ENCODE measurements at regions not wholly inside any gene's neighbourhood (a gene's known extent, or its start where the extent isn't known, plus 50 kb on each side); places are given as distances from the start of the nearest gene placed in this dataset.
"Not testable (repeated sequence)": the region's sequence is repeated elsewhere in the genome, so short reads cannot be mapped to it uniquely, and the experiment has no call there.

GRCh38 chr11:70551351-70552166, 153.2 kb downstream of the CTTN start:
- no peak for DNase-seq

DNA sequence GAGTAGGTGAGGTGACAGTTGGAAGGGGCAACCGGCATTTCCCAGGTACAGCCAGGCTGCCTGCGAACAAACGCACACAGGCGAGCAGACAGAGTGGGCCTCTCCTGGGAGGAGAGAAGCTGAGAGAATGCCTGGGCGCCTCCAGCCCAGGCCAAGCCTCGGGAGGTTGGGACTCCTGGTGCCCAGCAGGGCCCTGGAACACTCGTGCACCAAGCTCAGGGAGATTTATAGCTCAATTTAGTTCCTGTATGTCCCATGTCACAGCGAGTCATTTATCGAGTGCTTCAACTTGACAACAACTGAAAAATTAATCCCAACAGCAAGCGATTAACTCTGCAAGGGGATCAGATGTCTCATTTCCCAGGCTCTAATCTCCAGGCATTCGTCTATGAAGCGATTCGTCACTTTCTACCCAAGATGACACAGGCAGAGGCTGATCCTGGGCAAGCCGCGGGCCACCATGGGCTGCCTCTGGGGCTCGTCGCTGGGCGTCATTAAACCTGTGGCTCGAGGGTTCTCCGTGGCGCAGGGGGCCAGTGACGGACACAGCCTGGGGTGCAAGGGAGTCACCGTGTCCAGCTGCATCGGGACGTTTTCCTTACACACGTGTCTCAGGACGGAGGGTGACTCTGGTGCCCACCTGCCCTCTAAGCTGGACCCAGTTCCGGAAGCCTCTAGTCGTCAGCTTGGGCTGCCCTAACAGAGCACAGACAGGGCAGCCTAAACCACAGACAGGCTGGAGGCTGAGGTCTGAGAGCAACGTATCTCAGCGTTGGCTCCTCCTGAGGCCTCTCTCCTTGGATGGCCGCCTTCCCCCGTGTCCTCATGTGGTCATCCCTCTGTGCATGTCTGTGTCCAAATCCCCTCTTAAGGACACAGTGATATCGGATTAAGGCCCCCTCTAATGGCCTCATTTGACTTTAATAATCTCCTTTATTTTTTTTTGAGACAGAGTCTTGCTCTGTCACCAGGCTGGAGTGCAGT, 154.1 kb downstream of the CTTN start:
- no peak for DNase-seq

DNA sequence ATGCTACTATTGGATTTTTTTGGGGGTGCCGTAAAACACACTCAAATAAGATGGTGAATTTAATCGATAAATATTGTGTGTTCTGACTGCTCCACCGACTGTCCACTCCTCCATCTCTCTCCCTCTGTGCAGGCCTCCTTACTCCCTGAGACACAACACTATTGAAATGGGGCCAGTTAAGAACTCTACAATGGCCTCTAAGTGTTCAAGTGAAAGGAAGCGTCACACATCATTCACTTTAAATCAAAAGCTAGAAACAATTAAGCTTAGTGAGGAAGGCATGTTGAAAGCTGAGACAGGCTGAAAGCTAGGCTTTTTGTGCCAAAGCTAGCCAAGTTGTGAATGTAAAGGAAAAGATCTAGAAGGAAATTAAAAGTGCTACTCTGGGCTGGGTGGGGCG, 156.7 kb downstream of the CTTN start:
- no peak for DNase-seq

DNA sequence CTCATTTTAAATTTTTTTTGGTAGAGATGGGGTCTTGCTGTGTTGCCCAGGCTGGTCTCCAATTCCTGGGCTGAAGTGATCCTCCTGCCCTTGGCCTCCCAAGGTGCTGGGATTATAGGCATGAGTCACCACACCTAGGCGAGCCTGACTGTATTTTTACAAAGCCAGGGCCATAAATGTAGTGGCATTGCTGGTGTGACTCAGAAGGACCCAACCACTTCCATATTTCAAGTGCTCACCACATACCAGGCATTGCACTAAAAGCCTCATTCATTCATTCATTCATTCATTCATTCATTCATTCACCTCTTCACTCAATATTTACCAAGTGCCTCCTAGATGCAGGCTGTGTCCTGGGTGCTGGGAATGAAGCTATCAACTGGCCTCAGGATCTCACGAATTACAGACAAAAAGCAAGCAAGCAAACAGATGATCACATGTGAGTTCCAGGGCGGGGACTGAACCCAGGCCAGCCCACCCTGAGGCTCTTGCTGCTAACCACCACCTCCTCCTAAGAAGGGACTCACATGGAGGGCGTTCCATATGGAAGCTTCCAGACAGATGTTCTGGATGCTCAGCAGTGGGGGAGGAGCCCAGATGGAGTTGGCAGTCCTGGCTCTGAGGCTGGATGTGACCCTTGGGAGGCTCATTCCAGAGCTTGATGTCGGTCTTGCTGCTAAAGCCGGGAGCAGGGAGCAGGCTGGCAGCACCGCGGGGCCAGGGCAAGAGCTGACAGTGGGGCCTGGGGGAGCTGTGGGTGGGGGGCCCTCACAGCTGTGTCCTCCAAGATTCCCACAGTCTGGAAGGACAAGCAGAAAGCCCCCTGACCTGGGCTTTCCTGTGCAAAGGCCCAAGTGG, 158.8 kb downstream of the CTTN start:
- DNase-seq = no peak

- DNase-seq = no peak
Measured at GRCh38 chr11:70557742-70558485, 159.6 kb downstream of the CTTN start.

GRCh38 chr11:70558681-70559080, 160.4 kb downstream of the CTTN start:
- DNase-seq = no peak

- no peak for DNase-seq
Measured at GRCh38 chr11:70559516-70559915, 161.2 kb downstream of the CTTN start.

DNA sequence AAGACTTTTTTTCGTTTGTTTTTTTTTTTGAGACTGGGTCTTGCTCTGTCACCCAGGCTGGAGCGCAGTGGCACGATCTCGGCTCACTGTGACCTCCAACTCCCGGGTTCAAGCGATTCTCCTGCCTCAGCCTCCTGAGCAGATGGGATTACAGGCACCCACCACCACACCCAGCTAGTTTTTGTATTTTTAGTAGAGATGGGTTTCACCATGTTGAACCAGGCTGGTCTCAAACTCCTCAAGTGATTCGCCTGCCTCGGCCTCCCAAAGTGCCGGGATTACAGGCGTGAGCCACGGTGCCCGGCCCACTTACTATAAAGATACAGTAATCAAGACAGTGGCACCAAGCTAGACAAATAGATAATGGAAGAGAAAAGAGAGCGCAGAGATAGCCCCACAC, 162.3 kb downstream of the CTTN start:
- not testable (repeated sequence) for DNase-seq

DNA sequence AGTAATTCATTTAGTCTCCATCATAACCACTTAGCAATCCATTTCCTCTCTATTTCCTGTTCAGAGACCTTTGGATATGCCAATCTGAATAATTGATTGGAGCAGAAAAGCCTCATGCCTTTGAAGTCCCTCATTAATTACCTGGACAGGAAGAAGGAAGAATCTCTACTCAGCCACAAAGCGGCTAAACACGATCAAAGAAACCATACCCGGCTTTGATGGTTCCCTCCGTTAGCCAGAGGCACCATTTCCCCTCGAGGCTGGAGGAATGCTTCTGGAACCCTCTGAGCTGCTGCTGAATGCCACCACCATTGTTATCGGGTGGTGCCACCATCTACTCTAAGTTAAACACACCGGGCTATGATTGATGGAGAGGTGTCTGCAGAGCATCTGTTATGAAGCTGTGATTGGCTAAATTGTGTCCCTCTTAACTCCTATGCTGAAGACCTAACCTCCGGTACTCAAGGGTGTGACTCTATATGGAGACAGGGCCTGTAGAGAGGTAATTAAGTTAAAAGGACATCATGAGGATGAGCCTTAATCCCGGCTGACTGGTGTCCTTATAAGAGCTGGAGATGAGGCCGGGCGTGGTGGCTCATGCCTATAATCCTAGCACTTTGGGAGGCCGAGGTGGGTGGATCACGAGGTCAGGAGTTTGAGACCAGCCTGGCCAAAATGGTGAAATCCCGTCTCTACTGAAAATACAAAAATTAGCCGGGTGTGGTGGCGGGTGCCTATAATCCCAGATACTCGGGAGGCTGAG, 168.6 kb downstream of the CTTN start:
- no peak for DNase-seq

DNA sequence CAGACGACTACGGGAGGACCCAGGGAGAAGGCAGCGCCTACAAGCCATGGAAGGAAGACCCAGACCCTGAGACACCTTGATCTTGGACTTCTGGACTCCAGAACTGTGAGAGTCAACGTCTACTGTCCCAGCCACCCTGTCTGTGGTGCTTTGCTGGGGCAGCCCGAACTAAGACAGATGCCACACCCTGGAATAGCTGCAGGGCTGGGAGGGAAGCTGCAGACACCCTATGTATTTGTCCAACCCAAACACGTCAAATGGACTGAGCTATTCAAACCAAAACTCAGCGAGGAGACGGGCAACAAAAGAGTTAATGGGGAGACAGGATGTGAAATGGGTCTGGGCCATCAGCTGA, 169.3 kb downstream of the CTTN start:
- DNase-seq = no peak

DNA sequence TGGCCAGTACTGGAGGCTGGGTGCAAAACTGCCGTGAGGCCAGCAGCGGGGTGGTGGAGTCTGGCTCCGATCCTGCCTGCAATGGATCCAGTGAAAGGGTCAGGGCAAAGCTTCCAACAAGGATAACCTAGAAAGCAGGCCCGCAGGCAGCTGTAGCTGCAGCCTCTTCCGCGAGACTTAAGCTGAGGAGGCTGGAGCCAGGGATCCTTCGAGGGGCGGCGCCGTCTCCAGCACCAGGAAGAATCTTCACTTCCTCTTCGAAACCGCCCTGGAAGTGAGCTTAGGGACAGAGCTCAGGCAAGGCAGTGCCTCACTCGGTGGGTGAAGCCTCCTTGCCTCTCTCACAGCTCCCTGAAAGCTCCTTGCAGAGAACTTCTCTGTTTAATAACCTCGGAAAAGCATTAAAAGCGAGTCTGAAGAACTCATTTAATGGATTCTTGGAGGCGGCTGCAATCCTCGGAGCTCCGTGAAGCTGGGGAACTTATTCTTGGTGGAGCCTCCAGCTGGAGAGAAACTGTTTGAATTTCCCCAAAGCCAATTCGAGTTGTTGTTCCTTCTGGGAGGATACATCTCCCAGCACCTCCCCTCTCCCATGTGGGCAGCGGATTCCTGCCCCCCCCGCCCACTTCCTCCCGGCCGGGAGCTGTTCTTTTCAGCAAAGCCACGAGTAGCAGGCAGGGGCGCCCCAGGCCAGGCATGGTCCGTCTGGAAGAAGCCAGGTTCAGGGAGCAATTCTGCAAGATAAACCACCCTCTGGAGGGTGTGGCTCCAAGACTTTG, 169.9 kb downstream of the CTTN start:
- no peak for DNase-seq

GRCh38 chr11:70568814-70569617, 170.7 kb downstream of the CTTN start:
- no peak for DNase-seq

GRCh38 chr11:70569618-70569890, 171.2 kb downstream of the CTTN start:
- no peak for DNase-seq

GRCh38 chr11:70569996-70570692, 171.8 kb downstream of the CTTN start:
- no peak for DNase-seq

GRCh38 chr11:70570693-70571395, 172.5 kb downstream of the CTTN start:
- DNase-seq = no peak

- DNase-seq = no peak
Measured at GRCh38 chr11:70572974-70573260, 174.6 kb downstream of the CTTN start.

GRCh38 chr11:70573701-70574151, 175.4 kb downstream of the CTTN start:
- DNase-seq = no peak

DNA sequence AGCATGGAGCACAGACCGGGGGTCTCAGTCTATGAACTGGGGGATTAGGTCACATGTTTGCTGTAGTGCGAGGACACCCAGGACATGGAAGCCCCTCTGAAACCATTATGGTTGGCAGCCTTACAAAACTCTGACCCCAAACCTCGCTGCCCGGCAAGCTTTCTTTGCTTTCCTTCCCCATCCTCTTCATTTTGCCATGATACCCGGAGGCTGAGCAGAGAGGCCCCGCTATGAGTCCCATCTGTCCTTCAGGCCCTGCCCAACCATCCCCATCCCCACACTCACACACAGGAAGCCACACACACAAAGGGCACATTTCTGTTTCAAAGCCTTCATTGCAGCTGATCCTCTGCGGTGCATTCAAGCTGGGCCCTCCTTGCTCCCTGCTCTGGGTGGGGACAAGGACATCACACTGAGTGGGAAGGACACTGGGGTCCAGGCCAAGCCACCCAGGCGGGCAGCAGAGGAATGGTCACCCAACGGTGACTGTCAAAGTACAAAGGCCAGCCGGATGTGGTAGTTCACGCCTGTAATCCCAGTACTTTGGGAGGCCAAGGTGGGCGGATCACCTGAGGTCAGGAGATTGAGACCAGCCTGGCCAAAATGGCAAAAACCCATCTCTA, 176.5 kb downstream of the CTTN start:
- no peak for DNase-seq

Measured in NCI-H446 treated with DMSO at 0.1 percent for 48 hours (cell line).